HCT116 (cell line): ENCODE measurements at regions not wholly inside any gene's neighbourhood (a gene's known extent, or its start where the extent isn't known, plus 50 kb on each side); places are given as distances from the start of the nearest gene placed in this dataset.

ENCODE experiments used
- CTCF ChIP-seq, 3 experiments: fragments of 200-600 bp in 1 of 3; sonication (generic) in 1 of 3; IDR thresholded peaks in 2 of 3; conservative IDR thresholded peaks in 1 of 3; 2 replicates each; pipeline ENCODE4 v1.5.1; 2012 to 2017; ENCODE audit warnings: low read depth in 2 of 3, low read length in 2 of 3, antibody characterized with exemption in 1 of 3, borderline replicate concordance in 1 of 3, control low read depth in 1 of 3, mild to moderate bottlenecking in 1 of 3, mixed read lengths in 1 of 3, mixed run types in 1 of 3, moderate library complexity in 1 of 3; ENCODE audit not compliant: insufficient read depth in 1 of 3
- EGR1 ChIP-seq: IDR thresholded peaks from 2 replicates; pipeline ENCODE4 v1.6.1; 2012; ENCODE audit warnings: low read depth
- EZH2 ChIP-seq: fragments of 200-600 bp; sonication (generic); IDR thresholded peaks from 2 replicates; pipeline ENCODE4 v1.6.1; 2017; ENCODE audit warnings: antibody characterized with exemption, mixed run types
- POLR2A ChIP-seq: IDR thresholded peaks from 2 replicates; pipeline ENCODE4 v1.7.0; 2011; ENCODE audit warnings: borderline replicate concordance; ENCODE audit not compliant: insufficient read depth, insufficient read length; ENCODE audit errors: extremely low read depth
- POLR2AphosphoS5 ChIP-seq: IDR thresholded peaks from 2 replicates; pipeline ENCODE4 v1.6.1; 2011; ENCODE audit warnings: mild to moderate bottlenecking, low read depth, low read length, moderate library complexity
- YY1 ChIP-seq: IDR thresholded peaks from 2 replicates; pipeline ENCODE4 v1.6.1; 2011; ENCODE audit warnings: low read length, low read depth, moderate library complexity, mild to moderate bottlenecking; ENCODE audit not compliant: insufficient replicate concordance; ENCODE audit errors: extremely low read depth
- ZFX ChIP-seq: fragments of 450-650 bp; IDR thresholded peaks from 2 replicates; pipeline ENCODE4 v1.6.1; 2017

GRCh38 chr1:190908246-190908645 is 430.6 kb upstream of the BRINP3 start:
- no peak for TF ChIP-seq POLR2A
- TF ChIP-seq CTCF (IDR thresholded peaks at IDR 0.05 in 2 of 3, conservative IDR thresholded peaks at IDR 0.05 in 1 of 3; ENCODE audit: borderline replicate concordance in 1 of 3, insufficient read depth in 1 of 3, low read depth in 2 of 3, low read length in 2 of 3): no peak
- TF ChIP-seq YY1: no peak
- no peak for TF ChIP-seq EGR1
- no peak for TF ChIP-seq ZFX
- no peak for TF ChIP-seq EZH2
- no peak for TF ChIP-seq POLR2AphosphoS5
